ENCODE measurements at regions not wholly inside any gene's neighbourhood (a gene's known extent, or its start where the extent isn't known, plus 50 kb on each side); places are given as distances from the start of the nearest gene placed in this dataset.

GRCh38 chr20:63114693-63115311 is 101.1 kb downstream of the YTHDF1 start:
- H3K9me3 Mint-ChIP-seq: peaks cover 5% of the 10 kb centered on the region
- H3K36me3 Mint-ChIP-seq (ENCODE audit: low read depth): no peaks in the 10 kb centered on the region
- H3K4me1 Mint-ChIP-seq: no peaks in the 10 kb centered on the region
- H3K27ac Mint-ChIP-seq: no peak overlapping the region
- H3K27me3 Mint-ChIP-seq: peaks cover 35% of the 10 kb centered on the region
- no peak for ATAC-seq (replicated peaks)
- no peak overlapping the region for H3K4me3 Mint-ChIP-seq

DNA sequence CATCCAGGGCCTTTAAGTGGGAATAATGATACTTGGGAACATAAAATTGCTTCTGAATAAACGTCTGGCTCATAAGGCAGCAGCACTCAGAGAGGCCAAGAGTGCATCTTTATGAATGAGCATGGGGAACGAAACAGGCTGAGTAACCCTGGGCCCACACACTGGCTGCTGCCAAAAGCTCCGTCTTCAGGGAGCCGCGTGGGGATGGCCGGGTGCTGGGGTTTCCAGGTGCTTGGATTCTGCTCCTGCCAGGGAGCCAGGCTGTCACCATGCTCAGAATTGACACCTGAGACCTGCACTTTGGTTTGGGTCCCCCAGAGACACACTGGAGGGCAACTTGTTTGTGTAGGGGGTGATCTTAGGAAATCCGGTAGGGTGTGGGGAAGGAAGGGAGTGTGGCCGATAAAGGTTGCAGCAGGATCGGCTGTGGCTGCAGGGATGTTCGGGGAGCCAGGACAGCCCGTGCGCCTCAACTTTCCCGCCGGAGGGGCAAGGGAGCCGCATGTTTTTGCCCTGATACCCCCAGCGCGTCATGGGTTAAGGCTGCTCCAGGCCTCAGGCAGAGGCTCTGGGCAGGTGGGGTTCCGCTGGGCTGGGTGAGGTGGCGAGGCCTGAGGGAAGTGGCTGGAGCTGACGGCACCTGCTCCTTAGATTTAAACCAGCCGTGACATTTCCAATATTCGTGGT is 101.8 kb downstream of the YTHDF1 start:
- Mint-ChIP-seq H3K27ac (no peak overlapping the region), H3K9me3 (peaks cover 6% of the 10 kb centered on the region), H3K4me1 (no peaks in the 10 kb centered on the region), H3K36me3 (ENCODE audit: low read depth) (no peaks in the 10 kb centered on the region), H3K4me3 (no peak overlapping the region), H3K27me3 (peaks cover 35% of the 10 kb centered on the region)
- ATAC-seq (replicated peaks): no peak

GRCh38 chr20:63112491-63113219 is 103.3 kb downstream of the YTHDF1 start:
- Mint-ChIP-seq H3K4me3 (no peak overlapping the region), H3K36me3 (ENCODE audit: low read depth) (no peaks in the 10 kb centered on the region), H3K27ac (no peak overlapping the region), H3K27me3 (peaks cover 29% of the 10 kb centered on the region), H3K4me1 (no peaks in the 10 kb centered on the region), H3K9me3 (peaks cover 6% of the 10 kb centered on the region)
- no peak for ATAC-seq (replicated peaks)

GRCh38 chr20:63108247-63108646 is 101.5 kb upstream of the BHLHE23 start:
- no peak overlapping the region for H3K27ac Mint-ChIP-seq
- no peak for ATAC-seq (replicated peaks)
- H3K4me1 Mint-ChIP-seq: no peaks in the 10 kb centered on the region
- no peaks in the 10 kb centered on the region for H3K36me3 Mint-ChIP-seq (ENCODE audit: low read depth)
- no peaks in the 10 kb centered on the region for H3K27me3 Mint-ChIP-seq
- peaks cover 6% of the 10 kb centered on the region for H3K9me3 Mint-ChIP-seq
- H3K4me3 Mint-ChIP-seq: no peak overlapping the region

GRCh38 chr20:63107449-63108200 is 100.9 kb upstream of the BHLHE23 start:
- Mint-ChIP-seq H3K27me3 (no peaks in the 10 kb centered on the region), H3K4me1 (no peaks in the 10 kb centered on the region), H3K36me3 (ENCODE audit: low read depth) (no peaks in the 10 kb centered on the region), H3K9me3 (peaks cover 6% of the 10 kb centered on the region), H3K4me3 (no peak overlapping the region), H3K27ac (no peak overlapping the region)
- no peak for ATAC-seq (replicated peaks)

- no peaks in the 10 kb centered on the region for H3K4me1 Mint-ChIP-seq
Observed at GRCh38 chr20:63106765-63107448, 100.1 kb upstream of the BHLHE23 start.

DNA sequence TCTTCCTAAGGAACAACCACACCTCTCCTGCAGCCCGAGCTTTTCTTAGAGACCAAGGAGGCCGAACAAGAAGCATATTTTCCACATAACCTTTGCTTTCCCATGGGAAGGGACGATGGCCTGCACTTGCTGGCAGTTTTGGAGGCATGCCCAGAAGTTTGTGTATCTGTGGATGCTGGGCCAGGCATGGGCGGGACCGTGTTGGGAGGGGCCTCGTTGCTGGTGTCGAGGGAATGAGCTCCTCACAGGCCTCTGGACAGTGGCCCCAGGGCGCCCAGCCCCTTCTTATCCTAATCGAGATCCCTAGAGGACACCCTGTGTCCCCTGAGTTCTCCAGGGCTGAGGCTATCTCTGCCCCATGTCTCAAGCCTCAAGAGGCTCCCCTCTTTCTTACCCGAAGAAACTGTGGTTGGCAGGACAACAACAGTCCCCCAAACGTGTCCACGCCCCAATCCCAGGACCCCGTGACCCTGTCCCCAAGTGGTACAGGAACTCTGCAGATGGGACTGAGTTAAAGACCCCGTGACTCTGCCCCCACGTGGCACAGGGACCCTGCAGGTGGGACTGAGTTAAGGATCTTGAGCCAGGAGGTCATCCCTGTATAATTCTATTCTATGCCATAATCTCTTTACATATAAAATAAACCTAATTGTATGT is 99.5 kb upstream of the BHLHE23 start:
- H3K4me3 Mint-ChIP-seq: no peak overlapping the region

More at GRCh38 chr20:63106765-63107448, 100.1 kb upstream of the BHLHE23 start:
- H3K4me3 Mint-ChIP-seq: no peak overlapping the region
- H3K27me3 Mint-ChIP-seq: no peaks in the 10 kb centered on the region
- no peak overlapping the region for H3K27ac Mint-ChIP-seq
- no peak for ATAC-seq (replicated peaks)
- no peaks in the 10 kb centered on the region for H3K36me3 Mint-ChIP-seq (ENCODE audit: low read depth)
- peaks cover 6% of the 10 kb centered on the region for H3K9me3 Mint-ChIP-seq

GRCh38 chr20:63105211-63106107 is 98.7 kb upstream of the BHLHE23 start:
- Mint-ChIP-seq H3K36me3 (ENCODE audit: low read depth) (no peaks in the 10 kb centered on the region), H3K4me3 (no peak overlapping the region), H3K27me3 (no peaks in the 10 kb centered on the region), H3K27ac (no peak overlapping the region), H3K9me3 (peaks cover 3% of the 10 kb centered on the region), H3K4me1 (no peaks in the 10 kb centered on the region)
- ATAC-seq (replicated peaks): no peak

More for the DNA sequence above, 99.5 kb upstream of the BHLHE23 start:
- no peak for ATAC-seq (replicated peaks)
- Mint-ChIP-seq H3K27ac (no peak overlapping the region), H3K36me3 (ENCODE audit: low read depth) (no peaks in the 10 kb centered on the region), H3K27me3 (no peaks in the 10 kb centered on the region), H3K4me1 (no peaks in the 10 kb centered on the region), H3K9me3 (peaks cover 3% of the 10 kb centered on the region)

DNA sequence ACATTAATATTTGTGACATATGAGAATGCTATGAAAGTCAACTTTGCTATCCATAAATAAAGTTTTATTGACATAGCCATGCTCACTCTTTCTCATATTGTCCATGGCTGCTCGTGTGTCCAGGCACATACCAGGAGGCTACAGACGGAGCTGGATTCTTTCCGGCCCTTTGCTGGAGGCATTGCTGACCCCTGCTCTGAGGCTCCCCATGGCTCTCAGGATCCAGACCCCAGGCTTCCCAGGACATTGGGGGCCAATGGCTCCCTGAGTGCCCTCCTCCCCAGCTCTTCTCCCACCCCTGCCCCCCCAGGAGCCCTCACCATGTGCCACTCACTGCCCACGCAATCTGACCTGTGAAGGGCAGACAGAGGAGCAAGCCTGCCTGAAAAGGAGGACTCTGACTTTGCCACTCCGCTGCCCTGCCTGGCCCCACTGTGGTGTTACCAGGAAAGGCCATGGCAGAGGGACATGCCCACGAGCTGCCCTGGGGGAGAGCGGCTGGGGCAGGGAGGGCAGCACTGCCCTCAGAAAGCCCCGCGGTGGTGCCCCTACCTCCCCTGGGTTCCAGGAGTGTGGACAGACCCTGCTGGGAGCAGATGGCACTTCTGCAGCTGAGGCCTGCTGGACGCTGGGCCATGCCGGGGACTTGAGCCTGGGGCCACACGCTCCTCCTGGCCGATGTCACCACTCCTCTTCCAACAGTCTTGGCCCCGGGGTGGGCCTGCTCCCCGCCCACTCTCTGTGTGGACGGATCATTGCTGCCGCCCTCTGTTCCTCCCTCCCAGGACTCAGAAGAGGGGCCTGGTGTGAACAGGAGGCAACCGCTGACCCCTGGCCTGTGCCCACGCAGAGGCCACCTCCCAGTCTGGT is 97.8 kb upstream of the BHLHE23 start:
- no peak overlapping the region for H3K27ac Mint-ChIP-seq
- H3K4me3 Mint-ChIP-seq: no peak overlapping the region
- no peaks in the 10 kb centered on the region for H3K27me3 Mint-ChIP-seq
- ATAC-seq (replicated peaks): no peak
- no peaks in the 10 kb centered on the region for H3K9me3 Mint-ChIP-seq
- H3K4me1 Mint-ChIP-seq: no peaks in the 10 kb centered on the region
- H3K36me3 Mint-ChIP-seq (ENCODE audit: low read depth): no peaks in the 10 kb centered on the region

GRCh38 chr20:63103402-63104311 is 96.9 kb upstream of the BHLHE23 start:
- no peak for ATAC-seq (replicated peaks)
- Mint-ChIP-seq H3K4me1 (no peaks in the 10 kb centered on the region), H3K4me3 (peak overlapping the region; percentile 81), H3K27me3 (no peaks in the 10 kb centered on the region), H3K9me3 (no peaks in the 10 kb centered on the region), H3K27ac (no peak overlapping the region), H3K36me3 (ENCODE audit: low read depth) (no peaks in the 10 kb centered on the region)

- H3K4me3 Mint-ChIP-seq: peak overlapping the region; percentile 81
- H3K27ac Mint-ChIP-seq: peak overlapping the region; percentile 82
- no peaks in the 10 kb centered on the region for H3K4me1 Mint-ChIP-seq
Observed at GRCh38 chr20:63102721-63103375, 96.1 kb upstream of the BHLHE23 start.

More at GRCh38 chr20:63102721-63103375, 96.1 kb upstream of the BHLHE23 start:
- H3K9me3 Mint-ChIP-seq: no peaks in the 10 kb centered on the region
- H3K27me3 Mint-ChIP-seq: no peaks in the 10 kb centered on the region
- ATAC-seq (replicated peaks): peak; percentile 72
- H3K36me3 Mint-ChIP-seq (ENCODE audit: low read depth): no peaks in the 10 kb centered on the region

Measured in activated T-helper 17 cell treated with anti-CD3 and anti-CD28 coated beads, Interleukin-2, amount 50 U/mL, for 72 hours (primary cell).